ENCODE measurements at regions not wholly inside any gene's neighbourhood (a gene's known extent, or its start where the extent isn't known, plus 50 kb on each side); places are given as distances from the start of the nearest gene placed in this dataset.
A peak's percentile ranks its signal among the peaks of the same experiment; 100 is the strongest.

- no peak for DNase-seq (ENCODE audit: low read depth)
Observed at GRCh38 chr5:54676481-54677340, 159.2 kb downstream of the SNX18 start.

GRCh38 chr5:54673523-54674225 is 156.1 kb downstream of the SNX18 start:
- DNase-seq (ENCODE audit: low read depth): peak; percentile 23

- no peak for DNase-seq (ENCODE audit: low read depth)
Observed at GRCh38 chr5:54672871-54673270, 155.3 kb downstream of the SNX18 start.

GRCh38 chr5:54671681-54672080 is 154.1 kb downstream of the SNX18 start:
- no peak for DNase-seq (ENCODE audit: low read depth)

- DNase-seq (ENCODE audit: low read depth): no peak
Observed at GRCh38 chr5:54671111-54671531, 153.6 kb downstream of the SNX18 start.

GRCh38 chr5:54670281-54670680 is 152.7 kb downstream of the SNX18 start:
- DNase-seq (ENCODE audit: low read depth): no peak

- DNase-seq (ENCODE audit: low read depth): no peak
Observed at GRCh38 chr5:54669845-54670244, 152.3 kb downstream of the SNX18 start.

GRCh38 chr5:54669285-54669684 is 151.7 kb downstream of the SNX18 start:
- DNase-seq (ENCODE audit: low read depth): no peak

- no peak for DNase-seq (ENCODE audit: low read depth)
Observed at GRCh38 chr5:54668096-54668495, 150.5 kb downstream of the SNX18 start.

- DNase-seq (ENCODE audit: low read depth): no peak
Observed at GRCh38 chr5:54667136-54667535, 149.6 kb downstream of the SNX18 start.

- DNase-seq (ENCODE audit: low read depth): no peak
Observed at GRCh38 chr5:54663866-54664265, 146.3 kb downstream of the SNX18 start.

GRCh38 chr5:54661111-54661510 is 143.6 kb downstream of the SNX18 start:
- DNase-seq (ENCODE audit: low read depth): no peak

GRCh38 chr5:54659700-54660131 is 142.2 kb downstream of the SNX18 start:
- DNase-seq (ENCODE audit: low read depth): no peak

GRCh38 chr5:54658010-54658409 is 140.5 kb downstream of the SNX18 start:
- DNase-seq (ENCODE audit: low read depth): no peak

- no peak for DNase-seq (ENCODE audit: low read depth)
Observed at GRCh38 chr5:54656261-54656728, 138.7 kb downstream of the SNX18 start.

- no peak for DNase-seq (ENCODE audit: low read depth)
Observed at GRCh38 chr5:54655761-54656160, 138.2 kb downstream of the SNX18 start.

GRCh38 chr5:54655266-54655665 is 137.7 kb downstream of the SNX18 start:
- DNase-seq (ENCODE audit: low read depth): no peak

GRCh38 chr5:54653956-54654614 is 136.5 kb downstream of the SNX18 start:
- no peak for DNase-seq (ENCODE audit: low read depth)

GRCh38 chr5:54651482-54652076 is 134.0 kb downstream of the SNX18 start:
- no peak for DNase-seq (ENCODE audit: low read depth)

- DNase-seq (ENCODE audit: low read depth): no peak
Observed at GRCh38 chr5:54649041-54649504, 131.5 kb downstream of the SNX18 start.

- peak; percentile 65 for DNase-seq (ENCODE audit: low read depth)
Observed at GRCh38 chr5:54646356-54647101, 129.0 kb downstream of the SNX18 start.
